NT2/D1 (cell line): ENCODE measurements at regions not wholly inside any gene's neighbourhood (a gene's known extent, or its start where the extent isn't known, plus 50 kb on each side); places are given as distances from the start of the nearest gene placed in this dataset.

Source experiments
- DNase-seq: peaks from one replicate; pipeline ENCODE4 v3.0.0-alpha.2; 2011; ENCODE audit warnings: low read depth, low spot score
- H3K27me3 ChIP-seq: 2 replicates; pipeline ENCODE4 v1.6.0; 2011; ENCODE audit warnings: mild to moderate bottlenecking; ENCODE audit not compliant: insufficient read length, insufficient read depth
- H3K36me3 ChIP-seq: 2 replicates; pipeline ENCODE4 v1.6.1; 2011; ENCODE audit warnings: mild to moderate bottlenecking, low read length, mixed read lengths; ENCODE audit not compliant: insufficient read depth, insufficient read length
- H3K4me1 ChIP-seq: 2 replicates; pipeline ENCODE4 v1.5.1; 2011; ENCODE audit not compliant: insufficient read depth, insufficient read length
- H3K4me3 ChIP-seq: 2 replicates; pipeline ENCODE4 v1.5.1; 2011; ENCODE audit warnings: low read depth; ENCODE audit not compliant: insufficient read length
- H3K9ac ChIP-seq: 2 replicates; pipeline ENCODE4 v1.6.0; 2011; ENCODE audit warnings: low read depth; ENCODE audit not compliant: insufficient read length
- H3K9me3 ChIP-seq: 2 replicates; pipeline ENCODE4 v1.5.1; 2011; ENCODE audit warnings: mild to moderate bottlenecking, low read length; ENCODE audit not compliant: insufficient read depth
- SUZ12 ChIP-seq: IDR thresholded peaks from 2 replicates; pipeline ENCODE4 v1.6.1; 2011; ENCODE audit not compliant: insufficient read length, insufficient read depth; ENCODE audit errors: extremely low read depth
- YY1 ChIP-seq: IDR thresholded peaks from 2 replicates; pipeline ENCODE4 v1.6.1; 2011; ENCODE audit not compliant: insufficient read length, insufficient read depth
- ZNF274 ChIP-seq: IDR thresholded peaks from 2 replicates; pipeline ENCODE4 v1.6.1; 2011; ENCODE audit warnings: mild to moderate bottlenecking, low read depth, low read length

- Histone ChIP-seq H3K27me3 (no peaks in the 10 kb centered on the region), H3K9ac (no peak overlapping the region), H3K36me3 (no peaks in the 10 kb centered on the region), H3K4me1 (no peaks in the 10 kb centered on the region), H3K9me3 (no peaks in the 10 kb centered on the region), H3K4me3 (no peak overlapping the region)
- no peak for DNase-seq
- TF ChIP-seq ZNF274 (no peak), SUZ12 (no peak), YY1 (no peak)
Observed at GRCh38 chr15:94145046-94145445, 86.3 kb upstream of the MCTP2 start.

- TF ChIP-seq SUZ12, result no peak
- no peak for TF ChIP-seq ZNF274
- no peak for TF ChIP-seq YY1
- H3K9ac ChIP-seq, result no peak overlapping the region
- DNase-seq, result no peak
- no peaks in the 10 kb centered on the region for H3K9me3 ChIP-seq
- H3K4me1 ChIP-seq, result no peaks in the 10 kb centered on the region
- no peak overlapping the region for H3K4me3 ChIP-seq
- H3K36me3 ChIP-seq, result no peaks in the 10 kb centered on the region
- no peaks in the 10 kb centered on the region for H3K27me3 ChIP-seq
Observed at GRCh38 chr15:94141802-94142201, 89.6 kb upstream of the MCTP2 start.

GRCh38 chr15:94135486-94136147 lies 95.7 kb upstream of the MCTP2 start:
- no peak for TF ChIP-seq ZNF274
- no peak for TF ChIP-seq SUZ12
- TF ChIP-seq YY1, result no peak
- no peak for DNase-seq

GRCh38 chr15:94131875-94132274 lies 99.5 kb upstream of the MCTP2 start:
- no peaks in the 10 kb centered on the region for H3K4me1 ChIP-seq
- TF ChIP-seq ZNF274, result no peak
- no peaks in the 10 kb centered on the region for H3K27me3 ChIP-seq
- H3K9me3 ChIP-seq, result no peaks in the 10 kb centered on the region
- no peak for DNase-seq
- no peak overlapping the region for H3K9ac ChIP-seq
- H3K36me3 ChIP-seq, result no peaks in the 10 kb centered on the region
- no peak overlapping the region for H3K4me3 ChIP-seq

More at GRCh38 chr15:94135486-94136147, 95.7 kb upstream of the MCTP2 start:
- Histone ChIP-seq H3K9ac (no peak overlapping the region), H3K4me1 (no peaks in the 10 kb centered on the region), H3K36me3 (no peaks in the 10 kb centered on the region), H3K9me3 (no peaks in the 10 kb centered on the region), H3K27me3 (no peaks in the 10 kb centered on the region), H3K4me3 (no peak overlapping the region)

GRCh38 chr15:94130504-94130903 lies 100.9 kb upstream of the MCTP2 start:
- Histone ChIP-seq H3K36me3 (no peaks in the 10 kb centered on the region), H3K4me3 (no peak overlapping the region), H3K9ac (no peak overlapping the region), H3K27me3 (no peaks in the 10 kb centered on the region), H3K9me3 (no peaks in the 10 kb centered on the region), H3K4me1 (no peaks in the 10 kb centered on the region)
- TF ChIP-seq YY1 (no peak), ZNF274 (no peak), SUZ12 (no peak)
- no peak for DNase-seq

- Histone ChIP-seq H3K9me3 (no peaks in the 10 kb centered on the region), H3K4me3 (no peak overlapping the region), H3K27me3 (no peaks in the 10 kb centered on the region), H3K36me3 (no peaks in the 10 kb centered on the region), H3K4me1 (no peaks in the 10 kb centered on the region), H3K9ac (no peak overlapping the region)
- TF ChIP-seq SUZ12 (no peak), ZNF274 (no peak), YY1 (no peak)
- no peak for DNase-seq
Observed at GRCh38 chr15:94127006-94127405, 104.4 kb upstream of the MCTP2 start.

- Histone ChIP-seq H3K4me3 (no peak overlapping the region), H3K36me3 (no peaks in the 10 kb centered on the region), H3K27me3 (no peaks in the 10 kb centered on the region), H3K9ac (no peak overlapping the region), H3K4me1 (no peaks in the 10 kb centered on the region), H3K9me3 (no peaks in the 10 kb centered on the region)
- no peak for DNase-seq
- no peak for TF ChIP-seq YY1
- no peak for TF ChIP-seq SUZ12
- TF ChIP-seq ZNF274, result no peak
Observed at GRCh38 chr15:94125698-94126097, 105.7 kb upstream of the MCTP2 start.
